H9 (cell line): ENCODE measurements at regions not wholly inside any gene's neighbourhood (a gene's known extent, or its start where the extent isn't known, plus 50 kb on each side); places are given as distances from the start of the nearest gene placed in this dataset.

ENCODE experiments used
- DNase-seq: peaks from one replicate; pipeline ENCODE4 v3.0.0-alpha.2; 2017
- H2AFZ ChIP-seq: one replicate; pipeline ENCODE4 v1.6.1; 2013; ENCODE audit warnings: mild to moderate bottlenecking, low read length, control low read depth, moderate library complexity
- H2AK5ac ChIP-seq: 2 replicates; pipeline ENCODE4 v1.6.1; 2013; ENCODE audit warnings: low read length, control low read depth, mixed read lengths; ENCODE audit not compliant: insufficient read length
- H2BK120ac ChIP-seq: one replicate; pipeline ENCODE4 v1.6.1; 2013; ENCODE audit warnings: low read depth, mild to moderate bottlenecking, low read length, control low read depth, inconsistent platforms; ENCODE audit not compliant: poor library complexity, severe bottlenecking
- H2BK12ac ChIP-seq: 2 replicates; pipeline ENCODE4 v1.6.1; 2013; ENCODE audit warnings: low read length, control low read depth, mixed read lengths, low read depth; ENCODE audit not compliant: insufficient read length
- H2BK15ac ChIP-seq: 2 replicates; pipeline ENCODE4 v1.6.1; 2013; ENCODE audit warnings: low read depth, low read length, control low read depth
- H2BK20ac ChIP-seq: one replicate; pipeline ENCODE4 v1.6.1; 2013; ENCODE audit warnings: low read depth, mild to moderate bottlenecking, low read length, control low read depth, inconsistent platforms; ENCODE audit not compliant: poor library complexity, severe bottlenecking
- H2BK5ac ChIP-seq: 2 replicates; pipeline ENCODE4 v1.6.1; 2013; ENCODE audit warnings: low read length, control low read depth, mixed read lengths; ENCODE audit not compliant: insufficient read length
- H3K14ac ChIP-seq: 2 replicates; pipeline ENCODE4 v1.6.1; 2013; ENCODE audit warnings: low read length, control low read depth; ENCODE audit not compliant: insufficient read depth
- H3K18ac ChIP-seq: 2 replicates; pipeline ENCODE4 v1.6.1; 2013; ENCODE audit warnings: low read depth, mild to moderate bottlenecking, mixed read lengths, low read length, control low read depth; ENCODE audit not compliant: insufficient read length
- H3K23ac ChIP-seq: 2 replicates; pipeline ENCODE4 v1.6.1; 2013; ENCODE audit warnings: low read length, control low read depth, mixed read lengths, low read depth; ENCODE audit not compliant: insufficient read length
- H3K23me2 ChIP-seq: 2 replicates; pipeline ENCODE4 v1.6.1; 2013; ENCODE audit warnings: low read depth, mild to moderate bottlenecking, mixed read lengths, low read length, control low read depth; ENCODE audit not compliant: insufficient read length, poor library complexity, severe bottlenecking
- H3K27ac ChIP-seq: 2 replicates; pipeline ENCODE4 v1.5.1; 2013; ENCODE audit warnings: low read length, control low read depth, mixed read lengths, low read depth; ENCODE audit not compliant: insufficient read length
- H3K27me3 ChIP-seq: 2 replicates; pipeline ENCODE4 v1.6.1; 2013; ENCODE audit warnings: low read length, control low read depth, inconsistent platforms; ENCODE audit not compliant: insufficient read depth
- H3K4ac ChIP-seq: 2 replicates; pipeline ENCODE4 v1.6.1; 2013; ENCODE audit warnings: low read depth, mild to moderate bottlenecking, control low read depth, inconsistent platforms, low read length, moderate library complexity
- H3K4me1 ChIP-seq: 2 replicates; pipeline ENCODE4 v1.6.1; 2013; ENCODE audit warnings: low read length, control low read depth, inconsistent platforms; ENCODE audit not compliant: insufficient read depth
- H3K4me2 ChIP-seq: 2 replicates; pipeline ENCODE4 v1.6.1; 2013; ENCODE audit warnings: low read length, control low read depth, mixed read lengths; ENCODE audit not compliant: insufficient read length, insufficient read depth
- H3K56ac ChIP-seq: 2 replicates; pipeline ENCODE4 v1.6.1; 2013; ENCODE audit warnings: low read depth, mild to moderate bottlenecking, mixed read lengths, low read length, control low read depth; ENCODE audit not compliant: insufficient read length
- H3K79me1 ChIP-seq: 2 replicates; pipeline ENCODE4 v1.6.1; 2013; ENCODE audit warnings: low read depth, mild to moderate bottlenecking, moderate library complexity, low read length, control low read depth, inconsistent platforms; ENCODE audit not compliant: insufficient read depth, poor library complexity, severe bottlenecking
- H3K79me2 ChIP-seq: 2 replicates; pipeline ENCODE4 v1.6.1; 2013; ENCODE audit warnings: low read length, control low read depth, inconsistent platforms; ENCODE audit not compliant: insufficient read depth
- H3K9ac ChIP-seq: 2 replicates; pipeline ENCODE4 v1.6.1; 2013; ENCODE audit warnings: low read length, control low read depth, mixed read lengths; ENCODE audit not compliant: insufficient read length; ENCODE audit errors: extremely low read depth
- H3K9me3 ChIP-seq: one replicate; pipeline ENCODE4 v1.6.1; 2013; ENCODE audit warnings: low read depth, low read length, inconsistent platforms; ENCODE audit not compliant: control insufficient read depth
- H3T11ph ChIP-seq: one replicate; pipeline ENCODE4 v1.6.1; 2013; ENCODE audit warnings: mild to moderate bottlenecking, low read length, control low read depth, inconsistent platforms
- H4K20me1 ChIP-seq: one replicate; pipeline ENCODE4 v1.6.1; 2013; ENCODE audit not compliant: control insufficient read depth, insufficient read length, insufficient read depth
- H4K5ac ChIP-seq: 2 replicates; pipeline ENCODE4 v1.6.1; 2013; ENCODE audit warnings: low read depth, mild to moderate bottlenecking, mixed read lengths, low read length, control low read depth; ENCODE audit not compliant: insufficient read length
- H4K8ac ChIP-seq: replicated peaks from 2 replicates; pipeline ENCODE4 v1.6.1; 2013; ENCODE audit warnings: low read length, control low read depth, mixed read lengths, low read depth; ENCODE audit not compliant: insufficient read length
- H4K91ac ChIP-seq: 2 replicates; pipeline ENCODE4 v1.6.1; 2013; ENCODE audit warnings: low read depth, mild to moderate bottlenecking, moderate library complexity, mixed read lengths, low read length, control low read depth; ENCODE audit not compliant: insufficient read length
- H3K27ac Mint-ChIP-seq, 3 experiments: 2 replicates in 2 of 3; 3 replicates in 1 of 3; pipeline ENCODE4 v1.8.0; 2020 to 2021; ENCODE audit warnings: mixed read lengths in 3 of 3, mild to moderate bottlenecking in 1 of 3, moderate library complexity in 1 of 3
- H3K27me3 Mint-ChIP-seq: 2 replicates; pipeline ENCODE4 v1.8.0; 2021; ENCODE audit warnings: low read depth, mild to moderate bottlenecking, moderate library complexity, mixed read lengths
- H3K36me3 Mint-ChIP-seq, 3 experiments: 2 replicates in 2 of 3; 3 replicates in 1 of 3; pipeline ENCODE4 v1.8.0; 2020 to 2021; ENCODE audit warnings: low read depth in 3 of 3, mixed read lengths in 3 of 3; ENCODE audit not compliant: insufficient read depth in 1 of 3
- H3K4me1 Mint-ChIP-seq, 2 experiments: 2 replicates each; pipeline ENCODE4 v1.8.0; 2020; ENCODE audit warnings: mixed read lengths in 2 of 2
- H3K4me3 Mint-ChIP-seq, 2 experiments: 2 replicates in 1 of 2; 3 replicates in 1 of 2; pipeline ENCODE4 v1.8.0; 2020 to 2021; ENCODE audit warnings: mild to moderate bottlenecking in 2 of 2, mixed read lengths in 2 of 2, moderate library complexity in 1 of 2
- H3K9me3 Mint-ChIP-seq, 2 experiments: 2 replicates in 1 of 2; 3 replicates in 1 of 2; pipeline ENCODE4 v1.8.0; 2020; ENCODE audit warnings: mild to moderate bottlenecking in 2 of 2, mixed read lengths in 2 of 2, moderate library complexity in 1 of 2
- CTCF ChIP-seq: fragments of 200-600 bp; sonication (generic); conservative IDR thresholded peaks from 3 replicates; pipeline ENCODE4 v1.8.0; 2021; ENCODE audit warnings: antibody characterized with exemption, mild to moderate bottlenecking
- WGBS: extraction: QIAGEN DNeasy Blood & Tissue Kit; methylation state at CpG from one replicate; pipeline ENCODE4 v1.1.7; 2013; ENCODE audit warnings: missing lambda C conversion rate, low lambda C conversion rate, mixed read lengths; ENCODE audit not compliant: insufficient read length; ENCODE audit errors: extremely low coverage; 5-methylcytosine and 5-hydroxymethylcytosine counted together

DNA sequence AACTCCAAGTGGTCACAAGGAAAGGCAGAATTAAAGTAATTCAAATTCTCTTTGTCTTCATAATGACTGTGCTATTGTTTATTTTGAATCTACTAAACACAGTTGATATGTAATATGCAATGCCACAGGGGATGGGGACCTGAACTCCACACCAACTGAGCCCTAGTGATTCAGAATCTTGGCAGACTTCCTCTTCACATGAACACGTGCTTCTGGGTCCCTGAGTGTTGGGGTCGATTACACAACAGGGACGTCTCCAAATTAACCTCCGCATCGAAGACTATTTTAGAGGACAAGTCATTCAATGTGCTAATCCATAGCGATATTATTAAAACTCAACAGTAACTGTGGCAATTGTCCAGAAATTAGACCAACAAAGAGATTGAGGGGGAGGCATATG, 95.3 kb upstream of the CARD11 start:
- Histone ChIP-seq H2BK5ac (no peak overlapping the region), H3K4me2 (no peak overlapping the region), H3K56ac (no peak overlapping the region), H3K9me3 (no peaks in the 10 kb centered on the region), H3K14ac (no peak overlapping the region), H2AFZ (no peak overlapping the region), H3K23ac (no peak overlapping the region), H4K5ac (no peak overlapping the region), H4K20me1 (no peaks in the 10 kb centered on the region), H3K4ac (no peak overlapping the region), H3K27me3 (no peaks in the 10 kb centered on the region), H2AK5ac (no peak overlapping the region), H3K27ac (no peak overlapping the region), H3K18ac (no peak overlapping the region), H2BK20ac (no peak overlapping the region), H4K8ac (no peak overlapping the region), H3K79me2 (no peaks in the 10 kb centered on the region), H3K23me2 (peaks cover 3% of the 10 kb centered on the region), H3K79me1 (no peaks in the 10 kb centered on the region), H2BK12ac (no peak overlapping the region), H3T11ph (no peak overlapping the region), H2BK15ac (no peak overlapping the region), H3K4me1 (no peaks in the 10 kb centered on the region; the same call in 1 of the 2 replicates), H4K91ac (no peak overlapping the region), H2BK120ac (no peak overlapping the region), H3K9ac (no peak overlapping the region)
- Mint-ChIP-seq H3K36me3 (no peaks in the 10 kb centered on the region), H3K9me3 (no peaks in the 10 kb centered on the region), H3K27me3 (peaks cover 1% of the 10 kb centered on the region), H3K4me1 (peaks cover 23 to 27% of the 10 kb centered on the region in 2 experiments), H3K27ac (no peak overlapping the region; a peak in 1 of 7 replicates), H3K4me3 (no peak overlapping the region)
- no peak for TF ChIP-seq CTCF
- no peak for DNase-seq
- WGBS = no CpG with 5 or more reads among the region's 6 CpGs
